ENCODE measurements at regions not wholly inside any gene's neighbourhood (a gene's known extent, or its start where the extent isn't known, plus 50 kb on each side); places are given as distances from the start of the nearest gene placed in this dataset.
"Not testable (repeated sequence)": the region's sequence is repeated elsewhere in the genome, so short reads cannot be mapped to it uniquely, and the experiment has no call there.

GRCh38 chr1:30145723-30146303, 577.6 kb downstream of the MATN1 start:
- intact Hi-C loops (cut with DNase I), result no loop called here
- DNase-seq, result peak in 2 of 42 donors; percentile 3 to 31

GRCh38 chr1:30144831-30145230, 578.6 kb downstream of the MATN1 start:
- intact Hi-C loops (cut with DNase I), result no loop called here
- DNase-seq, result peak in 20 of 42 donors; percentile 7 to 65 (median 22)

GRCh38 chr1:30143517-30143916, 579.9 kb downstream of the MATN1 start:
- no peak for DNase-seq
- intact Hi-C loops (cut with DNase I), result no loop called here

- peak in 2 of 42 donors; percentile 13 to 32 for DNase-seq
- intact Hi-C loops (cut with DNase I), result no loop called here
These were observed 582.8 kb downstream of the MATN1 start for GRCh38 chr1:30140566-30140965.

- intact Hi-C loops (cut with DNase I), result no loop called here
- peak in 3 of 42 donors; percentile 4 to 32 (median 16) for DNase-seq
These were observed 584.5 kb downstream of the MATN1 start for GRCh38 chr1:30138891-30139290.

GRCh38 chr1:30137001-30137400, 586.4 kb downstream of the MATN1 start:
- DNase-seq, result peak in 1 of 42 donors; percentile 13
- intact Hi-C loops (cut with DNase I), result no loop called here

DNA sequence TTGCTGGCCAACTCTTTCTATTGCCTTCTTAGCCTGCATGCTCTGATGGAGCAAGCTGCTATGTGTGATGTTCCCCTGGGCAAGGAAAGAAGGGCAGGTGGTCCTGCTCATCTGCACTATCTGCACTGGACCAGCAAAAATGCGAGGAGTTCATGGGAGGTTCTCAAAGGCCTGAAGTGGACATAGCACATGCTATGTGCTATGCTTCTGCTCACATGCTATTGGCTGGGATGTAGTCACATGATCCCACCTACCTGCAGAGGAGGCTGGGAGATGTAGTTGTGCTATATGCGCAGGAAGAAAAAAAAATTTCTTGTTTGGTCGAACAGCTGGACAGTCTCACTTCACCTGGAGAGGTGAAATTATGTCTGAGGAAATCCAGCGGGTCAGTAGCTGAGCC, 587.7 kb downstream of the MATN1 start:
- DNase-seq, result peak in 1 of 42 donors; percentile 4
- intact Hi-C loops (cut with DNase I), result no loop called here

GRCh38 chr1:30134466-30135217, 588.7 kb downstream of the MATN1 start:
- intact Hi-C loops (cut with DNase I), result no loop called here
- peak in 27 of 42 donors; percentile 7 to 65 (median 36) for DNase-seq

- intact Hi-C loops (cut with DNase I), result no loop called here
These were observed 589.9 kb downstream of the MATN1 start for GRCh38 chr1:30133414-30134055.

GRCh38 chr1:30132602-30133286, 590.6 kb downstream of the MATN1 start:
- DNase-seq, result peak in 1 of 42 donors; percentile 23

More at GRCh38 chr1:30133414-30134055, 589.9 kb downstream of the MATN1 start:
- peak in 3 of 42 donors; percentile 18 to 22 (median 22) for DNase-seq

DNA sequence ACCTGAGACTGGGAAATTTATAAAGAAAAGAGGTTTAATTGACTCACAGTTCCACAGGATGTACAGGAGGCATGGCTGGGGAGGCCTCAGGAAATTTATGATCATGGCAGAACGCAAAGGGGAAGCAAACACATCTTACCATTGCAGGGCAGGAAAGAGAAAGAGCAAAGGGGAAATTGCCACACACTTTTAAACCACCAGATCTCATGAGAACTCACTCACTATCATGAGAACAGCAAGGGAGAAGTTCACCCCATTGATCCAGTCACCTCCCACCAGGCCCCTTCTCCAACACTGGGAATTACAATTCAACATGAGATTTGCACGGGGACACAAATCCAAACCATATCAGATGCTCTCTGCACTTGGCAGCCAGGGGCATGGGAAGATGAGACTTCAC, 592.8 kb downstream of the MATN1 start:
- intact Hi-C loops (cut with DNase I); DNase-seq: not testable (repeated sequence)

More at GRCh38 chr1:30132602-30133286, 590.6 kb downstream of the MATN1 start:
- intact Hi-C loops (cut with DNase I), result no loop called here

DNA sequence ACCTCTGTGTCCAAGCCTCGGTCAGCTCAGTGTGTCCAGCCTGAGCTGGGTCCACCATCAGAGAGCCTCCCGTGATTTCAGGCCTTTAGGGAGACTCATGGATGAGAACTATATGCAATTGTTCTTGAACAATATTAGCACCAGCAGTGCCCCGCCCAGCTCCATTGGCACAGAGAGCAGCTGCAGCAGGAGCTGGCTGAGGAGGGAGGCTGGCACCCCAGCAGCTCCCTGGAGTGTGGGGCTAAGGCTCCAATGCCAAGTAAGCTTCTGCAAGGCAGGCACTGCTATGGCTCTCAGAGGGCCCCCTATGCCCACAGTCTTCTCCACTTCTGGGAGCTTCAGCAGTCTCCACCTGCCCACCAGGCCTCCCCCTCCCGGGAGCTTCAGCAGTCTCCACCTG, 593.3 kb downstream of the MATN1 start:
- DNase-seq, result peak in 26 of 42 donors; percentile 8 to 62 (median 32)
- intact Hi-C loops (cut with DNase I), result no loop called here

DNA sequence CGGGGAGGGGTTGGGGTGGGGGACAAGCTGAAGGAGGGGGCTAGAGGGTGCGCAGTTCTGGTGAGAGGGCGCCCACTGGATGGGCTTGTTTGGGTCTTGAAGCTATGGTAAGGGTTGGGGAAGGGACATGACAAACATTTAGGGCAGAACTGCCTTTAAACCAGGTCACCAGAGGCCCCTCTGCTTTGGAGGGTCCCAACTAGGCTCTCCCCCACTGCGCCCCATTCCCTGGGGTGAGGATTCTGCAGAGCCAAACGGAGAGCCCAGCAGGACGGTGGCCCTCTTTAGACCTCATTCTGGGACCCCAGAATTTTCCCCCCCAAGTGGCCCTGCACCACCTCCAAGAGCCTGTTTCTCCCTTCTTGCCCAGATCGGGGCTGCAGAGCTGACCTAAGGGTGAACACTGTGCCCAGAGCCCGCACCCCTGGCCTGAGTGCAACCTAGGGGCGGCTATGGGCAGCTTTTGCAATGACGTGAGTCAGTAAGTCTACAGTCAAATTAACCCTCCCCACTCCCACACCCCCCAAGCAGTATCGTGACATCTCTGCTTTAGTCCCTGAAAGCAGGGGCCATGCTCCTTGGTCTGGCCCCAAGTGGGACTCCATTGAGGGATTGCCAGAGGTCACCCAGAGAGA, 593.8 kb downstream of the MATN1 start:
- intact Hi-C loops (cut with DNase I), result no loop called here
- DNase-seq, result no peak

DNA sequence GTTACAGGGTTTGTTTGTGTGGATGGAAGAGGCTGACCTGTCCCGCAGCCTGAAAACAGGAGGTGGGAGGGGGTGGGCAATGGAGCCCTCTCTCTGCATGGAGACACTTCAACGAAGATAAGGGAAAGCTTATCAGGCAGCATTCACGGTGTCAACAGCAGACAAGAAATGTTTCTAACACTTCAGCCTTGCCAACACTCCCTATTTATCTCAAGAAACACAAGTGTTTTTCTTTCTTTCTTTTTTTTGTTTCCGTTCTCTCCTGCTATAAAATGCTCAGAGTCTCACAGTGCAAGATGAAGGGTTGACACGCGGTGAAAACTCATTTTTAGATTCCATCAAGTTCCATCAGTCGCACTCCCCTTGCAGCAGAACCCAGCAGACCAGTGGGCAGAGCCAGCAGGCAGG, 594.4 kb downstream of the MATN1 start:
- intact Hi-C loops (cut with DNase I), result no loop called here
- DNase-seq, result no peak

DNA sequence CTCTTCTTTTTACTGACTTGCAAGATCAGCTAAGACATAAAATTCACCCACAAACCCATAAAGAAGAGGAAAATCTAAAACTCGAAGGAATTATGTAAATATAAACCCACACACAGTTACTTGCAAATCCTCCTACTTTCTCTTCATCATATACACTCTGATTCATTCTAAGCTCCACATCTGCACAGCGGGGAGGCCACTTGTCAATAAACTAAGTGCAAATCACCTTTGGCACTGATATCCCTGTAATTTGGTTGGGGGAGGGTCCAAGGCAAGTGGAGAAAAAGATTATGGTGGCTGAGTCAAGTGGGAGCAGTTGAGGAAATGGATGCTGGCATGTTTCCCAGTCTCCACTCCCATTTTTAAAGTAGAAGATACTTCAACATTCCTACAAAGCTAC, 596.5 kb downstream of the MATN1 start:
- peak in 6 of 42 donors; percentile 11 to 44 (median 19) for DNase-seq
- intact Hi-C loops (cut with DNase I), result no loop called here

DNA sequence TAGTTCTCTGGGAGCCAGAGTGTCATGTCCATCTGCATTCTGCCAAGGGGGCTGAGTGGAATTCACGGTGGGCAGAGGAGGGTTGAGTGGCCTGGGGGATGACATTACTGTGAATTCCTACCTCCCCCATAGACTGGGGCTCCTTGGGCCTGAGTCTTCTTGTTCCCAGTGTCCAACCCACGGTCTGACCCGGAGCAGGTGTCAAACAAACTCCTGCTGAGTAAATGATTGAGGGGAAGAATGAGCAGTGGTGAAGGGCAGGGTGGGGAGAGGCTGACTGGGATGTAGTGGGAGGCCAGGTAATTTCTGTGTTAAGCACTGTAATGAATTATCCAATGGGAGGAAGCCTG, 597.6 kb downstream of the MATN1 start:
- no peak for DNase-seq
- intact Hi-C loops (cut with DNase I), result no loop called here

DNA sequence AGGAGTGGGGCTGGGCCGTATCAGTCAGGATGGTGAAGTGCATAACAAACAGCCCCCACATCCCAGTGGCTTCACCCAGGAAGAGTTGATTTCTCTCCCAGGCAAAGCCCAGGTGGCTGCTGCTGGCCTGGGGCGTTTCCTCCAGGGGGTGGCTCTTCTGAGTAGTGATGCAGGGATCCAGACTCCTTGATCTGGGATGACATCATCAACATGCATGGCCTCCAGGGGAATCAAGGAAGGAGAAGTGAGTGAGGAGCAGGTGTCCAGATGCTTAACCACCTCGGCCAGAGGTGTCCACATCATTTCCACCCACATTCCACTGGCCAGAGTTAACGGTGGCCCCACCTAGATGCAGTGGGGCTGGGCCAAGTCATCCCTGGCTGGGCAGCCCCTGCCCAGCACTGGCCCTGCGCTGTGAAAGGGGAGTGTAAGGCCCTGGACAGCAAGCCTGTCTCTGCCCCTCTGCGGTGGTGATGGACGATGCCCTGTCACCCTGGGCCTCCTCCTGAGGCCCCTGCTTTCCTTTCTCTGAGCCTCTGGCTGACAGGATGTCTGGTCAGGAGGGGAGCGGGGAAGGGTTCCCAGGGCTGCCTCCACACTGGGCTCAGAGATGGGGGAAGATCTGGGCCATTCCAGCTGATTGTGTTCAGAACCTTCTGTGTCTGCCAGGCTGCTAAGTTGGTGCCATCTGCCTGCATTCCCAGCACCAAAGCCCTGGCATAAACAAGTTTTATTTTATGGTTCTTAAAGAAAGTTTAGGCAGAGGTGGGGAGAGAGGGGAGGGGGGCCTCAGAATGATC, 598.2 kb downstream of the MATN1 start:
- intact Hi-C loops (cut with DNase I), result no loop called here
- DNase-seq, result no peak

DNA sequence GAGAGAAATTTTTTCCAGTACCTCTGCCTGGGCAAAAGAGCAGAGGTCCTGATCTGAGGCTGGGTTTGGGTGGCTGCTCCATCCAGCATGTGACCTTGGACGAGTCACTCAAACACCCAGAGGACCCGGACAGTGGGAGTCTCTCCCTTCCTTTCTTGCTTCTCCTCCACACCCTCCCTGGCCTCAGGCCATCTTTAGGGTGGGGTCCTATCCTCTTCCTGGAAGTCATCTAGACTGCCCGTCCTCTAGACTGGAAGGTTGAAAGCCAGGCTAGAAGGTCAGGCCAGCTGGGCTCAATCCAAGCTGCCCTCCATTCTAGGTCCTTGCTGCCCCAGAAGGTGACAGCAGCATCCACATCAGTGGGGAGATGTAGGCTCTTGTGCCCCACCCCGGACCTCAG, 599.5 kb downstream of the MATN1 start:
- DNase-seq, result no peak
- intact Hi-C loops (cut with DNase I), result no loop called here

All from head of caudate nucleus (tissue), 42 donors.